GM12878 (cell line): ENCODE measurements at regions not wholly inside any gene's neighbourhood (a gene's known extent, or its start where the extent isn't known, plus 50 kb on each side); places are given as distances from the start of the nearest gene placed in this dataset.

Source experiments
- E2F8 ChIP-seq: fragments of 450-650 bp; IDR thresholded peaks from 2 replicates; pipeline ENCODE4 v1.6.1; 2018; ENCODE audit warnings: mild to moderate bottlenecking, low read depth, moderate library complexity; ENCODE audit not compliant: partially characterized antibody
- IRF4 ChIP-seq: IDR thresholded peaks from 2 replicates; pipeline ENCODE4 v1.6.1; 2011; ENCODE audit warnings: low read depth, low read length
- PAX8 ChIP-seq: fragments of 450-650 bp; IDR thresholded peaks from 2 replicates; pipeline ENCODE4 v1.6.1; 2017; ENCODE audit warnings: mild to moderate bottlenecking, moderate library complexity
- POU2F2 ChIP-seq: IDR thresholded peaks from 3 replicates; pipeline ENCODE4 v1.6.1; 2011; ENCODE audit warnings: low read depth, mild to moderate bottlenecking, low read length, borderline replicate concordance
- PRDM15 ChIP-seq: fragments of 450-650 bp; formaldehyde crosslinking; IDR thresholded peaks from 2 replicates; pipeline ENCODE4 v1.4.0; 2020; ENCODE audit warnings: mild to moderate bottlenecking, moderate library complexity
- SMAD1 ChIP-seq: fragments of 450-650 bp; IDR thresholded peaks from 2 replicates; pipeline ENCODE4 v1.6.1; 2018; ENCODE audit warnings: mild to moderate bottlenecking, low read depth; ENCODE audit not compliant: partially characterized antibody
- SUZ12 ChIP-seq: fragments of 200-600 bp; sonication (generic); IDR thresholded peaks from one replicate; pipeline ENCODE4 v1.6.1; 2018; ENCODE audit warnings: antibody characterized with exemption, mild to moderate bottlenecking; ENCODE audit not compliant: unreplicated experiment
- ZNF384 ChIP-seq: IDR thresholded peaks from 2 replicates; pipeline ENCODE4 v1.6.1; 2012; ENCODE audit warnings: low read depth, mild to moderate bottlenecking, low read length, improper control_type of control experiment, borderline replicate concordance

- no peak for TF ChIP-seq PRDM15
- no peak for TF ChIP-seq PAX8
- no peak for TF ChIP-seq E2F8
- no peak for TF ChIP-seq IRF4
- TF ChIP-seq POU2F2: no peak
- no peak for TF ChIP-seq SMAD1
- no peak for TF ChIP-seq SUZ12
- no peak for TF ChIP-seq ZNF384
Observed at GRCh38 chr22:49357661-49358440, 469.8 kb downstream of the BRD1 start (continued).
